SK-N-SH treated with all-trans-retinoic acid at 6 μM for 48 hours (cell line): ENCODE measurements at regions not wholly inside any gene's neighbourhood (a gene's known extent, or its start where the extent isn't known, plus 50 kb on each side); places are given as distances from the start of the nearest gene placed in this dataset.

Source experiments
- PATZ1 ChIP-seq: fragments of 250-450 bp; sonication (Bioruptor Pico); IDR thresholded peaks from 2 replicates; pipeline ENCODE4 v1.8.0; 2020; ENCODE audit warnings: mild to moderate bottlenecking, moderate library complexity, borderline replicate concordance
- POU6F1 ChIP-seq: fragments of 250-450 bp; sonication (Bioruptor Pico); IDR thresholded peaks from 2 replicates; pipeline ENCODE4 v1.8.0; 2021; ENCODE audit warnings: low read depth, mild to moderate bottlenecking, moderate library complexity, borderline replicate concordance
- ZFP30 ChIP-seq: fragments of 450-650 bp; formaldehyde crosslinking; IDR thresholded peaks from 2 replicates; pipeline ENCODE4 v1.5.0; 2022; ENCODE audit warnings: mild to moderate bottlenecking, moderate library complexity

- no peak for TF ChIP-seq ZFP30
- no peak for TF ChIP-seq POU6F1 (CRISPR knock-in tag)
- TF ChIP-seq PATZ1 (CRISPR knock-in tag) = no peak
Measured at GRCh38 chr3:87920549-87920948, 138.3 kb downstream of the CGGBP1 start.
